Mesothelial cell of epicardium (in vitro differentiated cells): ENCODE measurements at regions not wholly inside any gene's neighbourhood (a gene's known extent, or its start where the extent isn't known, plus 50 kb on each side); places are given as distances from the start of the nearest gene placed in this dataset.

Experiments used
- DNase-seq, 2 experiments: peaks; one replicate each; pipeline ENCODE4 v3.0.0; 2021; ENCODE audit warnings: low spot score in 2 of 2; ENCODE audit not compliant: unreplicated experiment in 2 of 2
- H3K27ac Mint-ChIP-seq: 2 replicates; pipeline ENCODE4 v1.8.0; 2021; ENCODE audit warnings: mixed read lengths
- H3K27me3 Mint-ChIP-seq: 2 replicates; pipeline ENCODE4 v1.8.0; 2021; ENCODE audit warnings: low read depth, mixed read lengths
- H3K36me3 Mint-ChIP-seq: 2 replicates; pipeline ENCODE4 v1.8.0; 2021; ENCODE audit warnings: mixed read lengths
- H3K4me1 Mint-ChIP-seq: 2 replicates; pipeline ENCODE4 v1.8.0; 2021; ENCODE audit warnings: mixed read lengths
- H3K4me3 Mint-ChIP-seq: 2 replicates; pipeline ENCODE4 v1.8.0; 2021; ENCODE audit warnings: mild to moderate bottlenecking, moderate library complexity, mixed read lengths
- H3K9me3 Mint-ChIP-seq: 2 replicates; pipeline ENCODE4 v1.8.0; 2021; ENCODE audit warnings: mixed read lengths
- TF ChIP-seq, protein P1 (sequence below): fragments of 200-600 bp; sonication (generic); IDR thresholded peaks from one replicate; pipeline ENCODE4 v1.5.0; 2021; ENCODE audit warnings: antibody characterized with exemption; ENCODE audit not compliant: unreplicated experiment

DNA sequence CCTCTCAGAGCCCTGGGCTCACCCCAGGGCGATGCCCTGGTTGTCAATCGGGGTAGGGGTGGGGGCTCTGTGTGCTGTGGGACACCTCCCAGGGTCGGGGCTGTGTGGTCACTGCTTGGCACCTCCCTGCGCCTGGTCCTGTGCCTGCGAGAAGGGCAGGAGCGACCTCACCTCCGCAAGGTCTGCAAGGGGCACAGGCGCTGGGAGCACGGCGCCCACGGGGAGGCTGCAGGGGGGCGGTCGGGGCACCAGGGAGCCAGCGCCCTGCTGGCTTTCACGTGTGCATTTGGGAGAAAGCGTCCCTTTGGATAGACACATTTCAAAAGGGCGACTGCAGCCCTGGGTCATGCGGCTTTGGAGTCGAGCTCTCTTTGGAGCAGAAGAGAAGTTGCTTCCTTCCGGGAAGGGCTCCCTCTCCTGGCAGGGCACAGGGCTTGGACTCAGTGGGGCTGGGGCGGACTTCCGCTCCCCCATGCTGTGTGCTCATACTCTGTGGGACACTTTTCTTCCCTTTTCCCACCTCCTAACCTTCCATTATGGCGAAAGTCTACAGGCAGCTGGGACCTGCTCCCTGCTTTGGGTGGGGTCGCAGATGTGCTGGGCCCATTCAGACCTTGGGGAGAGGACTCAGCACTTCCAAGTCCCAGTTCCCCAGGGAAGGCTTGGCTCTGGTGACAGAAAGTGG is 52.9 kb upstream of the SLC28A3 start:
- TF ChIP-seq, protein P1, sequence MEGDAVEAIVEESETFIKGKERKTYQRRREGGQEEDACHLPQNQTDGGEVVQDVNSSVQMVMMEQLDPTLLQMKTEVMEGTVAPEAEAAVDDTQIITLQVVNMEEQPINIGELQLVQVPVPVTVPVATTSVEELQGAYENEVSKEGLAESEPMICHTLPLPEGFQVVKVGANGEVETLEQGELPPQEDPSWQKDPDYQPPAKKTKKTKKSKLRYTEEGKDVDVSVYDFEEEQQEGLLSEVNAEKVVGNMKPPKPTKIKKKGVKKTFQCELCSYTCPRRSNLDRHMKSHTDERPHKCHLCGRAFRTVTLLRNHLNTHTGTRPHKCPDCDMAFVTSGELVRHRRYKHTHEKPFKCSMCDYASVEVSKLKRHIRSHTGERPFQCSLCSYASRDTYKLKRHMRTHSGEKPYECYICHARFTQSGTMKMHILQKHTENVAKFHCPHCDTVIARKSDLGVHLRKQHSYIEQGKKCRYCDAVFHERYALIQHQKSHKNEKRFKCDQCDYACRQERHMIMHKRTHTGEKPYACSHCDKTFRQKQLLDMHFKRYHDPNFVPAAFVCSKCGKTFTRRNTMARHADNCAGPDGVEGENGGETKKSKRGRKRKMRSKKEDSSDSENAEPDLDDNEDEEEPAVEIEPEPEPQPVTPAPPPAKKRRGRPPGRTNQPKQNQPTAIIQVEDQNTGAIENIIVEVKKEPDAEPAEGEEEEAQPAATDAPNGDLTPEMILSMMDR, result no peak
- H3K36me3 Mint-ChIP-seq, result no peaks in the 10 kb centered on the region
- H3K4me3 Mint-ChIP-seq, result no peak overlapping the region
- H3K9me3 Mint-ChIP-seq, result no peaks in the 10 kb centered on the region
- H3K27me3 Mint-ChIP-seq, result peaks cover 2% of the 10 kb centered on the region
- peaks cover 12% of the 10 kb centered on the region for H3K4me1 Mint-ChIP-seq
- no peak overlapping the region for H3K27ac Mint-ChIP-seq
- no peak for DNase-seq

DNA sequence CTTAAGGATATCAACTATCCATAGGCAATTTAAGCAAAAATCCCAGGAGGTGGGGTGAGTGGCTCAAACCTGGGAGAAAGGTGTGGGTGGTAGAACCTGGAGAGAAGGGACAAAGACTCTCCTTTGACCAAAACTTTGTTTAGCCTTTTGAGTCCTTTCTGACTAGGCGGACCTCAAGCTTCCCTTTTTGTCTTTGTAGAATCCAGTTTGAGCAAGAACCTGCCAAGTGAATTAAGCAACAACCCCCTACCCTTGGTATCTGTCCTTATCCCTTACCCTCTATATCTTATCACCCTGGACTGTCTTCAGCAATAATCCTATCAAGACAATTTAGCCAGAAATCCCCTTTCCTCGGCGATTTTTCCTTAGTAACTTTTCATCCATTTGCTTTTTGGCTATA is 53.5 kb upstream of the SLC28A3 start:
- Mint-ChIP-seq H3K36me3 (no peaks in the 10 kb centered on the region), H3K9me3 (no peaks in the 10 kb centered on the region), H3K27ac (no peak overlapping the region), H3K4me1 (peaks cover 12% of the 10 kb centered on the region), H3K27me3 (peaks cover 2% of the 10 kb centered on the region), H3K4me3 (no peak overlapping the region)
- DNase-seq, result no peak
- TF ChIP-seq, protein P1, result no peak

DNA sequence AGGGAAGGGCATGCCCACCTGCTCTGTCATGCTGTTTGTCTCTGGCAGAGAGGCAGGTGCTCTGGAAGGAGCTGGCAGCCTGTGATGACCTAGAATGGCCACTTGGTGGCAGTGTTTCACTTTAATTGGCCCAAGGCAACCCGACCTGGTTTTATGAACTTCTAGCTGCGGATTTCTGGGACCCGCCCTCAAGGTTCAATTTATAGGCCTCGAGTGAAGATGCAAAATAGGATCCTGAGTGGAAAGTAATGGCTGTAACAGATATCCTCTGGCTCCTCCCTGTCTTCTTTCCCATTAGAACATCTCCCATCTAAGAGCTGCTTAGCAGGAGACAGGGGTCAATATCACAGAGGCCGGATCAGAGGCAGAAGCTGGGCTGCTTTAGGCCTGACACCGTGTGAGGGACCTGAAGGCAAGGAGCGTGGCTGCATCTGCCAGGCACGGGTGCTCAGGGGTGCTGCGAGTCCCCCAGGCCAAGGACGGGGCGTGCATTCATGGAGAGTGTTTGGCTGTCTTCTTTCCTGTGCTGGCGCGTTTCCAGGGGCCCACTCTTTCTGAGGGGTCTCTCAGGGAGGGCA is 56.7 kb upstream of the SLC28A3 start:
- no peak overlapping the region for H3K27ac Mint-ChIP-seq
- DNase-seq, result peak; percentile 39 to 81
- peaks cover 4% of the 10 kb centered on the region for H3K9me3 Mint-ChIP-seq
- no peak overlapping the region for H3K4me3 Mint-ChIP-seq
- TF ChIP-seq, protein P1, result peak; percentile 92
- H3K36me3 Mint-ChIP-seq, result no peaks in the 10 kb centered on the region
- peaks cover 6% of the 10 kb centered on the region for H3K4me1 Mint-ChIP-seq
- H3K27me3 Mint-ChIP-seq, result peaks cover 2% of the 10 kb centered on the region

DNA sequence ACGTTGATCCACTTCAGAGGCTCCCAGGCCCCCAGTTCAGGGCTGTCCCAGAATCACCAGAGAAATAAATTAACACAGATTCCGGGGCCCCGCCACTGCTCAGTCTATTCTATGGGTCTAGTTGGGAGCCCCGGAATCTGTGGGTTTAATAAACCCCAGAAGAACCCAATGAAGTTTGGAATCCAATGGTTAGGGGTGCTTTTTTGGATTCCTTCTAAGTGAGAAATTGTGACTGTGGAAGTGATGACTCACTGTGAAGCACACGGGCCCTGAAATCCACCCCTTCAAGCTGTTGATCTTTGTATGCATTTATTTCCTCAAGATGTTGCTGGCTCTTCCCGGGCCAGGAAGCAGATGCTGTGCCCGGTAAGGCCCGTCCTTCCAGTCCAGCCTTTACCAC is 57.3 kb upstream of the SLC28A3 start:
- peaks cover 4% of the 10 kb centered on the region for H3K9me3 Mint-ChIP-seq
- peaks cover 6% of the 10 kb centered on the region for H3K4me1 Mint-ChIP-seq
- peaks cover 2% of the 10 kb centered on the region for H3K27me3 Mint-ChIP-seq
- no peak overlapping the region for H3K27ac Mint-ChIP-seq
- no peak overlapping the region for H3K4me3 Mint-ChIP-seq
- TF ChIP-seq, protein P1, result no peak
- no peaks in the 10 kb centered on the region for H3K36me3 Mint-ChIP-seq
- no peak for DNase-seq

DNA sequence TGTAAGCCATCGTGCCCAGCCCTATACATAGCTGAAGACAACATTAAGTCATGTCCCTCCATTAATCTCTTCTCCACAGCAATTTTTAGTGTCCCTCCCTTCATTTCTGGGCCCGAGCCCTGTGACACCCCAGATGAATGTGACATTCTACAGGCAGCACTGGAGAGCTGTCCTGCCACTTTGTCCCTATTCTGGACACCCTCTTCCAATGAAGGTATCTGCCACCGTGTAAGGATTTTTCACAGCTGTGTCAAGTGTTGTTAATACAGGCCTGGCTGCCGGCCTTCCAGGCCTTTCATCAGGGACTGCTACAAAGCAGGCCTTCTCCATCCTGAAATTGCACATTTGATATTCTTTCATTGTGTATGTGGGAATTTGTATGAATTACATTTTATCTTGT is 62.0 kb upstream of the SLC28A3 start:
- Mint-ChIP-seq H3K27ac (no peak overlapping the region), H3K4me3 (no peak overlapping the region), H3K36me3 (no peaks in the 10 kb centered on the region), H3K27me3 (no peaks in the 10 kb centered on the region), H3K4me1 (peaks cover 2% of the 10 kb centered on the region), H3K9me3 (peaks cover 4% of the 10 kb centered on the region)
- no peak for DNase-seq
- TF ChIP-seq, protein P1, result no peak
